ENCODE measurements at regions not wholly inside any gene's neighbourhood (a gene's known extent, or its start where the extent isn't known, plus 50 kb on each side); places are given as distances from the start of the nearest gene placed in this dataset.

DNA sequence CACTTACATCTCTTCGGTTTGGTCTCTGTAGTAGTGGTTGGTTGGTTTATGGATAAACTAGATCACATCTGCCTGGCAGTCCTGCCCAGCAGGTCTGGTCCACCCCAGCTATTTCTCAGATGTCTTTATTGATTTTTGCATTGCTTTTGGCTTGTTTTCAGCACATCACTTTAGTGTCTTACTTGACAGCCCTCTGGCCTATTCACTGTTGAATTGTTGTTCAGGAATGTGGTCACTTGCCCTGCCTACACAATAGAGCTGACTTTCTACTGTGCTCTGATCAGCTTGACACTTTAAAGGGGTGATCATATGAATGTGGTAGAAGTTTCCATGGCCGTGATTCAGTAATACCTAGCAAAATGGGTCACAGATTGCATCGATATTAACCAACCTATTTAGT lies 719.2 kb upstream of the LRRN3 start:
- TF ChIP-seq CTCF (IDR thresholded peaks at IDR 0.05; ENCODE audit: insufficient read depth, low read length, severe bottlenecking) = no peak
- Histone ChIP-seq H3K36me3 (ENCODE audit: control insufficient read depth, insufficient read depth, low read length) (no peaks in the 10 kb centered on the region), H3K4me3 (ENCODE audit: low read depth, low read length) (no peak overlapping the region), H3K27me3 (ENCODE audit: control insufficient read depth, insufficient read depth, low read length) (no peaks in the 10 kb centered on the region)
- FAIRE-seq (no peak), DNase-seq (ENCODE audit: low read depth) (no peak)

GRCh38 chr7:110372685-110373084 lies 718.2 kb upstream of the LRRN3 start:
- no peak for FAIRE-seq

GRCh38 chr7:110373416-110373815 lies 717.5 kb upstream of the LRRN3 start:
- FAIRE-seq (no peak), DNase-seq (ENCODE audit: low read depth) (no peak)
- H3K36me3 ChIP-seq (ENCODE audit: control insufficient read depth, insufficient read depth, low read length) = no peaks in the 10 kb centered on the region
- TF ChIP-seq CTCF (IDR thresholded peaks at IDR 0.05; ENCODE audit: insufficient read depth, low read length, severe bottlenecking) = no peak
- no peak overlapping the region for H3K4me3 ChIP-seq (ENCODE audit: low read depth, low read length)
- no peaks in the 10 kb centered on the region for H3K27me3 ChIP-seq (ENCODE audit: control insufficient read depth, insufficient read depth, low read length)

More at GRCh38 chr7:110372685-110373084, 718.2 kb upstream of the LRRN3 start:
- TF ChIP-seq CTCF (IDR thresholded peaks at IDR 0.05; ENCODE audit: insufficient read depth, low read length, severe bottlenecking) = no peak
- no peaks in the 10 kb centered on the region for H3K36me3 ChIP-seq (ENCODE audit: control insufficient read depth, insufficient read depth, low read length)
- H3K4me3 ChIP-seq (ENCODE audit: low read depth, low read length) = no peak overlapping the region
- no peak for DNase-seq (ENCODE audit: low read depth)
- H3K27me3 ChIP-seq (ENCODE audit: control insufficient read depth, insufficient read depth, low read length) = no peaks in the 10 kb centered on the region

- no peak for FAIRE-seq
- peak; percentile 17 for DNase-seq (ENCODE audit: low read depth)
- no peaks in the 10 kb centered on the region for H3K36me3 ChIP-seq (ENCODE audit: control insufficient read depth, insufficient read depth, low read length)
- H3K27me3 ChIP-seq (ENCODE audit: control insufficient read depth, insufficient read depth, low read length) = no peaks in the 10 kb centered on the region
- no peak overlapping the region for H3K4me3 ChIP-seq (ENCODE audit: low read depth, low read length)
- TF ChIP-seq CTCF (IDR thresholded peaks at IDR 0.05; ENCODE audit: insufficient read depth, low read length, severe bottlenecking) = no peak
Observed at GRCh38 chr7:110373859-110374258, 717.1 kb upstream of the LRRN3 start.

DNA sequence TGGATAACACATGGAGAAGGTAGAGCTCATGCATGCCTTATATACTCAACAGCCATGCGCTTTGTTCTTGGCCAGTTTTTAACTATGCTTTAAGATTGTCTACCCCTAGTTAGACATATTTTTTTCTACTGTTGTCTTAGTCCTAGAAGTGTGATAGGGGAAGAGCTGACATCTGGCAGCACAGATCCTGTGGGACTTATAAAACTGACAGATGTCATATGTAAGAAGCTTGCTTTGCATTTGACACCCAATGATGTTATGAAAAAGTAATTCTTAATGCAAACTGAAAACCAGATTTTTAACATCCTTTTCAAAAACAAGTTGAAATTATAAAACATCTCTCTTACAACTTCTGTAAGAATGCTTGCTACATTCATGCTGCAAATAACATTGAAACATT lies 715.9 kb upstream of the LRRN3 start:
- no peak for FAIRE-seq
- H3K27me3 ChIP-seq (ENCODE audit: control insufficient read depth, insufficient read depth, low read length) = no peaks in the 10 kb centered on the region
- DNase-seq (ENCODE audit: low read depth) = no peak
- TF ChIP-seq CTCF (IDR thresholded peaks at IDR 0.05; ENCODE audit: insufficient read depth, low read length, severe bottlenecking) = no peak
- no peak overlapping the region for H3K4me3 ChIP-seq (ENCODE audit: low read depth, low read length)
- H3K36me3 ChIP-seq (ENCODE audit: control insufficient read depth, insufficient read depth, low read length) = no peaks in the 10 kb centered on the region

DNA sequence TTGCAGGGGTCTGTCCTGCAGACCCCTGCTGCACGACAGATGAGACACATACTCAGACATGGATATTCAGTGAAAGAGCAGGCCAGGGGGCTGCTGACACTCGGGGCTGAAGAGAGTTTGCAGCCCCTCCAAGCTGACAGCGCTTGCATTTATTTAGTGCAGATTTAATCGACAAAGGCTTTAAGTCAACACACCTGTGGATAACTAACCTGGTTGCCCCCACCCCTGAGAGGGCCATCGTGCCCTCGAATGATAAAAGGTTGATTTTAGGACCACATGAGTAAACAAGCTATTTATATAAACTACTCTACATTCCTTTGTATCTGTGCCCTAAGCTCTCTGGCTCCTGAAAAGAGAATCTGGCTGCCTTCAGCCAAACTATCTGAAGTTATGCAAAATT lies 708.2 kb upstream of the LRRN3 start:
- FAIRE-seq = no peak
- H3K36me3 ChIP-seq (ENCODE audit: control insufficient read depth, insufficient read depth, low read length) = no peaks in the 10 kb centered on the region
- TF ChIP-seq CTCF (IDR thresholded peaks at IDR 0.05; ENCODE audit: insufficient read depth, low read length, severe bottlenecking) = no peak
- no peak overlapping the region for H3K4me3 ChIP-seq (ENCODE audit: low read depth, low read length)
- no peaks in the 10 kb centered on the region for H3K27me3 ChIP-seq (ENCODE audit: control insufficient read depth, insufficient read depth, low read length)
- DNase-seq (ENCODE audit: low read depth) = no peak

Measured in bronchial epithelial cell (primary cell).